Skeletal muscle satellite cell (primary cell): ENCODE measurements at regions not wholly inside any gene's neighbourhood (a gene's known extent, or its start where the extent isn't known, plus 50 kb on each side); places are given as distances from the start of the nearest gene placed in this dataset. TPM values are rescaled to one million over a fixed set of nuclear protein-coding genes. Genes with fewer than 3 reads are reported as not detected.

Experiments
- H3K27me3 ChIP-seq: 2 replicates; pipeline ENCODE4 v1.7.0; 2013; ENCODE audit warnings: low read length; ENCODE audit not compliant: control insufficient read depth, insufficient read depth
- H3K36me3 ChIP-seq: 2 replicates; pipeline ENCODE4 v1.7.0; 2013; ENCODE audit warnings: mild to moderate bottlenecking, control low read depth, low read length; ENCODE audit not compliant: insufficient read depth
- H3K4me1 ChIP-seq: 2 replicates; pipeline ENCODE4 v1.7.0; 2013; ENCODE audit warnings: low read length; ENCODE audit not compliant: control insufficient read depth, insufficient read depth
- H3K4me2 ChIP-seq: 2 replicates; pipeline ENCODE4 v1.7.0; 2013; ENCODE audit warnings: mild to moderate bottlenecking, low read length
- H3K4me3 ChIP-seq: 2 replicates; pipeline ENCODE4 v1.7.0; 2013; ENCODE audit warnings: low read length
- H3K9ac ChIP-seq: 2 replicates; pipeline ENCODE4 v1.7.0; 2013; ENCODE audit warnings: mild to moderate bottlenecking, low read depth, low read length, moderate library complexity
- H3K9me3 ChIP-seq: replicated peaks from 2 replicates; pipeline ENCODE4 v1.7.0; 2013; ENCODE audit warnings: mild to moderate bottlenecking, control low read depth, low read length
- small RNA-seq: library from RNA; depleted of rRNA; stranded (forward); fragments of <200 nt; gene quantifications from one replicate; pipeline ENCODE3, GENCODE V24; 2012

- H3K4me1 ChIP-seq: peaks cover 29% of the 10 kb centered on the region
- no peaks in the 10 kb centered on the region for H3K27me3 ChIP-seq
- H3K36me3 ChIP-seq: no peaks in the 10 kb centered on the region
- H3K9ac ChIP-seq: no peak overlapping the region
- H3K4me2 ChIP-seq: no peak overlapping the region
- H3K9me3 ChIP-seq: no peaks in the 10 kb centered on the region
- no peak overlapping the region for H3K4me3 ChIP-seq
These were observed 60.6 kb upstream of the ARHGAP20 start for GRCh38 chr11:110772863-110773262.

GRCh38 chr11:110766316-110766715 lies 54.1 kb upstream of the ARHGAP20 start:
- Histone ChIP-seq H3K4me1 (peaks cover 29% of the 10 kb centered on the region), H3K9me3 (no peaks in the 10 kb centered on the region), H3K4me2 (no peak overlapping the region), H3K9ac (no peak overlapping the region), H3K27me3 (no peaks in the 10 kb centered on the region), H3K36me3 (no peaks in the 10 kb centered on the region), H3K4me3 (no peak overlapping the region)

GRCh38 chr11:110764485-110764884 lies 52.2 kb upstream of the ARHGAP20 start:
- H3K9ac ChIP-seq: no peak overlapping the region
- no peaks in the 10 kb centered on the region for H3K27me3 ChIP-seq
- peak overlapping the region; percentile 51 for H3K4me2 ChIP-seq
- H3K9me3 ChIP-seq: no peaks in the 10 kb centered on the region
- H3K4me3 ChIP-seq: no peak overlapping the region
- no peaks in the 10 kb centered on the region for H3K36me3 ChIP-seq
- peaks cover 36% of the 10 kb centered on the region for H3K4me1 ChIP-seq

- no peaks in the 10 kb centered on the region for H3K9me3 ChIP-seq
- no peaks in the 10 kb centered on the region for H3K36me3 ChIP-seq
- peaks cover 36% of the 10 kb centered on the region for H3K4me1 ChIP-seq
- H3K4me2 ChIP-seq: peak overlapping the region; percentile 51
- H3K9ac ChIP-seq: peak overlapping the region; percentile 43
- peak overlapping the region; percentile 28 for H3K4me3 ChIP-seq
- no peaks in the 10 kb centered on the region for H3K27me3 ChIP-seq
These were observed 51.2 kb upstream of the ARHGAP20 start for GRCh38 chr11:110763249-110764011.

GRCh38 chr11:110762590-110762989 lies 50.4 kb upstream of the ARHGAP20 start:
- H3K4me3 ChIP-seq: no peak overlapping the region
- H3K4me1 ChIP-seq: peaks cover 40% of the 10 kb centered on the region
- H3K27me3 ChIP-seq: no peaks in the 10 kb centered on the region
- no peaks in the 10 kb centered on the region for H3K36me3 ChIP-seq
- H3K4me2 ChIP-seq: peak overlapping the region; percentile 51
- no peaks in the 10 kb centered on the region for H3K9me3 ChIP-seq
- H3K9ac ChIP-seq: peak overlapping the region; percentile 27

Small RNA genes lying in the stretch of these regions (small RNA-seq; reads per million reads assigned to genes)
- not detected for gene AP002963.1
- gene RNA5SP350: not detected
